ENCODE measurements at regions not wholly inside any gene's neighbourhood (a gene's known extent, or its start where the extent isn't known, plus 50 kb on each side); places are given as distances from the start of the nearest gene placed in this dataset.
"Not testable (repeated sequence)": the region's sequence is repeated elsewhere in the genome, so short reads cannot be mapped to it uniquely, and the experiment has no call there.

DNA sequence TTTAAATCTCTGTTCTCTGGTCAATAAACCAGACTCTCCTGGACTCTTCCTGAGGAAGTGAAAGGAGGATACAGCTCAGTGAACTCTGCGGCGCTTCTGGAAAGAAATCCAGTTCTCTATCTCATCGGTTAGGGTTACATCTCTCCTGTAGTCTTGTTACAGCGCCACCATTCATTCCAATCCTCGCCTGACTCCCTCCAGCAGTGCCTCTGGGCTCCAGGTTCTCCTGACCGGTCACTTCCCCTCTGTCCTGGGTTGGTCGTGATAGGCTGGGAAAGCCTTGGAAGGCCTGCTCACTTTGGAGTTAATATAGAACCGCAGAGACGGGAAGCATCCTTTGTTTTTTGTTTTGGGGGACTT is 97.0 kb upstream of the STOX2 start:
- in situ Hi-C loops (cut with HindIII; ENCODE audit: low sequenced_read_pairs) = no loop called here
- DNase-seq (ENCODE audit: low read depth) = no peak
- TF ChIP-seq, protein P1, sequence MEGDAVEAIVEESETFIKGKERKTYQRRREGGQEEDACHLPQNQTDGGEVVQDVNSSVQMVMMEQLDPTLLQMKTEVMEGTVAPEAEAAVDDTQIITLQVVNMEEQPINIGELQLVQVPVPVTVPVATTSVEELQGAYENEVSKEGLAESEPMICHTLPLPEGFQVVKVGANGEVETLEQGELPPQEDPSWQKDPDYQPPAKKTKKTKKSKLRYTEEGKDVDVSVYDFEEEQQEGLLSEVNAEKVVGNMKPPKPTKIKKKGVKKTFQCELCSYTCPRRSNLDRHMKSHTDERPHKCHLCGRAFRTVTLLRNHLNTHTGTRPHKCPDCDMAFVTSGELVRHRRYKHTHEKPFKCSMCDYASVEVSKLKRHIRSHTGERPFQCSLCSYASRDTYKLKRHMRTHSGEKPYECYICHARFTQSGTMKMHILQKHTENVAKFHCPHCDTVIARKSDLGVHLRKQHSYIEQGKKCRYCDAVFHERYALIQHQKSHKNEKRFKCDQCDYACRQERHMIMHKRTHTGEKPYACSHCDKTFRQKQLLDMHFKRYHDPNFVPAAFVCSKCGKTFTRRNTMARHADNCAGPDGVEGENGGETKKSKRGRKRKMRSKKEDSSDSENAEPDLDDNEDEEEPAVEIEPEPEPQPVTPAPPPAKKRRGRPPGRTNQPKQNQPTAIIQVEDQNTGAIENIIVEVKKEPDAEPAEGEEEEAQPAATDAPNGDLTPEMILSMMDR (IDR thresholded peaks at IDR 0.05; ENCODE audit: low read depth, low read length, missing control alignments) = no peak
- no peak overlapping the region for H3K4me3 ChIP-seq (ENCODE audit: low read depth, low read length)

DNA sequence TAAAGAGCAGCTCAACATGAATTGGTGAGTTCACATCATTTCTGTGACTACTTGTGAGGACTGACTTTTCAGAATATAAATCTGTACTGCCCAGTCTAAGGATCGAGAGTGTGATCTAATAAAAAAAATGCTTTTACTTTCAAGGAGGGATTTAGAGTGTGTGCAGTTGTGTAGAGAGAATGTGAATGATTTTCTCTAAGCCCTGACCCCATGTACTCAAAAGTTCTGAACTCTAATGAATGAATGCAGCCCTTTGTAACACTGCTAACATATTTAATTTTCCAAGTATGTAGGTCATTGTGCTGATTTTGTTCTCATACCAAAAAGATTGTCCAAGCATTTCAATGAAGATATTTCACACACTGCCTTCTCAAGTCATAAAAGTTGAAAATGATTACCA is 92.5 kb upstream of the STOX2 start:
- H3K4me3 ChIP-seq (ENCODE audit: low read depth, low read length) = no peak overlapping the region
- DNase-seq (ENCODE audit: low read depth) = no peak
- in situ Hi-C loops (cut with HindIII; ENCODE audit: low sequenced_read_pairs) = no loop called here
- TF ChIP-seq, protein P1 (IDR thresholded peaks at IDR 0.05; ENCODE audit: low read depth, low read length, missing control alignments) = no peak

DNA sequence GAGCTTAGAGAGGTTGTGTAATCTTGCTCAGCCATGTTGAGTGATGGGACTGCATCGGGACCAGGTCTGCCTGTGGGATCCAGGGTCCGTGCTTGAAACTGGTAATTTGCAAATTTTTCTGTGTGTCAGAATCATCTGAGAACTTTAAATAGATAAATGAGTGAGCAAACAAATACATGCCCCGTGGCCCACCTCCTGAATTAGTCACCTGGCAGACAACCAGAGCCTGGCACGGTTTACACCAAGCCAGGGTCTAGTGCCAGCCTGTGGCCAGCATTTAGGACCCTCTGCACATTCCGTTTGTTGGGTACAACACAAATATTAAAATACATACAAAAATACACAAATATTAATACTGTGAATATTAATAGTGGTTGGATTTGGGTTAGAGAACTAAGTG is 90.6 kb upstream of the STOX2 start:
- TF ChIP-seq, protein P1 (IDR thresholded peaks at IDR 0.05; ENCODE audit: low read depth, low read length, missing control alignments) = no peak
- in situ Hi-C loops (cut with HindIII; ENCODE audit: low sequenced_read_pairs) = no loop called here
- DNase-seq (ENCODE audit: low read depth) = no peak
- no peak overlapping the region for H3K4me3 ChIP-seq (ENCODE audit: low read depth, low read length)

DNA sequence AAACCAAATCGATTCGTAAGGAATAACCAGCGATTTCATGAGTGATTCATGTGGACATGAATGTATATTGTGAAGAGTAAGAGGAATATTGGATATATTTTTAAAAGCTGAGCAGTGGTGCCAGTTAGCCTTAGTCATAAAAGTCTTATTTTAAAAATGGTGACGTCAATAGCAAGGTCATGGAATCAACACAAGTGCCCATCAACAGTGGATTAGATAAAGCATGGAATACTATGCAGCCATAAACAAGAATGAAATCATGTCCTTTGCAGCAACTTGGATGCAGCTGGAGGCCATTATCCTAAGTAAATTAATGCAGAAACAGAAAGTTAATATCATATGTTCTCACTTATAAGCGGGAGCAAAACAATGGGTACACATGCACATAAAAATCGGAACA is 89.0 kb upstream of the STOX2 start:
- in situ Hi-C loops (cut with HindIII; ENCODE audit: low sequenced_read_pairs) = no loop called here

DNA sequence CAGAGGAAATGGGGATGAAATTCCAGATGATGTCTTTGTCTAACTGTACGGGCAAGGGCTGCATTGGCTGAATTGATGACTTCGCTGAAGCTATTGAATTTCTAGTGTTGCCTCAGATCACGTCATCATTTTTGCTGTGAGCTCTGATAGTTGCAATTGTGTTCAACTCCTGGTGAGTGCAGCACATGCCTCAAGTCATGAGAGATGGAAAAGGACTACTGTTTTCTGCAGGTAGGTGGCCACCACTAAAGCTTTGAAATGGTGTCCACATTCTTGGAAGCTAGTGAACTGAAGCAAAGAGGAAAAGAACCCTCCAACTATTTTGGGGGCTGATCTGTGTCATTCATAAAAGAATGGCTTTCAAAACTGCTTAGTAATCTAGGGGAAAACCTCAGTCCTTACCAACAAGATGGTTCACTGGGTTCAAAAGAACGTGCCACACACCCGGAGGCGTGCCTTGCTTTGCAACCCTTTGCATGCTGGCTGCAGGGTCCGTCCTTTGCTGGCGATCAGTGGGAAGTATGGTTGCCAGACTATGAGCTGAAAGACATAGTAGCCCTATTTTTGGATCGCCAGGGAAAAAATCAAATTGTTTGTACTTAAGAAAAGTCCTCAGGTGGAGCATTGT is 88.1 kb upstream of the STOX2 start:
- in situ Hi-C loops (cut with HindIII; ENCODE audit: low sequenced_read_pairs) = no loop called here
- TF ChIP-seq, protein P1 (IDR thresholded peaks at IDR 0.05; ENCODE audit: low read depth, low read length, missing control alignments) = no peak
- no peak for DNase-seq (ENCODE audit: low read depth)
- no peak overlapping the region for H3K4me3 ChIP-seq (ENCODE audit: low read depth, low read length)

More for the DNA sequence above, 89.0 kb upstream of the STOX2 start:
- no peak for DNase-seq (ENCODE audit: low read depth)
- H3K4me3 ChIP-seq (ENCODE audit: low read depth, low read length) = no peak overlapping the region
- TF ChIP-seq, protein P1 (IDR thresholded peaks at IDR 0.05; ENCODE audit: low read depth, low read length, missing control alignments) = no peak

DNA sequence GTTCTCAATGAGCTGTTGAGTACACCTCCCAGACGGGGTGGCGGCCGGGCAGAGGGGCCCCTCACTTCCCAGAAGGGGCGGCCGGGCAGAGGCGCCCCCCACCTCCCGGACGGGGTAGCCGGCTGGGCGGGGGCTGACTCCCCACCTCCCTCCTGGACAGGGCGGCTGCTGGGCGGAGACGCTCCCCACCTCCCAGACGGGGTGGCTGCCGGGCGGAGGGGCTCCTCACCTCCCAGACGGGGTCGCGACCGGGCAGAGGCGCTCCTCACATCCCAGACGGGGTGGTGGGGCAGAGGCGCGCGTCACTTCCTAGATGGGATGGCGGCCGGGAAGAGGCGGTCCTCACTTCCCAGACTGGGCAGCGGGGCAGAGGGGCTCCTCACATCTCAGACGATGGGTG is 86.5 kb upstream of the STOX2 start:
- DNase-seq (ENCODE audit: low read depth); in situ Hi-C loops (cut with HindIII; ENCODE audit: low sequenced_read_pairs); H3K4me3 ChIP-seq (ENCODE audit: low read depth, low read length): not testable (repeated sequence)

DNA sequence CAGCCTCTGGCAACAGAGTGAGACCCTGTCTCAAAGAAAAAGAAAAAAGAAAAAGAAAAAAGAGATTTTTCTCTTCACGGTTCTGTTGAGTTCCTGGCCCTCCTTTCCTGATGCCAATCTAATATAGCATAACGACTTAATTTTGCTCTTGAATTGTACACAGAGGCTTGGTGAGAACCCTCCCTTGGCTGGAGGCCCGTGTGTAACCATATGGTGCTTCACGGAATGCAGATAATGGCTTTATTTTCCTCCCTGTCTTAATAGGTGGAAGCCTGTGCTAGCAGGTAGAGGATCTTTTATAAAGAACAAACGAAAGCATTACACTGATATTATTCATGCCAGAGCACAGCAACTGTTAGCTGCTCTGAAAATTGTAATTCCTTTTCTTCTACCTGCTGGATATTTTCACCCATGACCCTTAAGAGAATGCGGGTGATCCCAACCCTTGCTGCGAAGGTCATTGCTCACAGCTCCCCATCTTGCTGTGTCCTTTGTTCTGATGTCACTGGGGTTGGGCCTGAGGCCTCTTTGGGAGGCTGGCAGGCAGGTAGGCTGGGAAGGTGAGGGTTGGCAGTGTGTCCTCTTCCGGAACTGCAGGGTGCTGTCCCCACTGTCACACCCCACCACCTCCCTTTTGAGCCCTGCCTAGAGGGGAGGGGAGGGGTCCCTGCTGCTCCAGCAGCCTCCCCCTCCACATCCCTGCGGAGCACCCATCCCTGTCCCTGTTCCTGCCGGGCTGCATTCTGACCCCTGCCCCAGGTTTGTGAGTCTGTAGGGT is 83.8 kb upstream of the STOX2 start:
- TF ChIP-seq, protein P1 (IDR thresholded peaks at IDR 0.05; ENCODE audit: low read depth, low read length, missing control alignments) = no peak
- no peak overlapping the region for H3K4me3 ChIP-seq (ENCODE audit: low read depth, low read length)
- in situ Hi-C loops (cut with HindIII; ENCODE audit: low sequenced_read_pairs) = no loop called here
- DNase-seq (ENCODE audit: low read depth) = no peak

Measured in astrocyte of the cerebellum (primary cell).